ENCODE measurements at regions not wholly inside any gene's neighbourhood (a gene's known extent, or its start where the extent isn't known, plus 50 kb on each side); places are given as distances from the start of the nearest gene placed in this dataset.

GRCh38 chr1:4565801-4566449 is 88.5 kb upstream of the AJAP1 start:
- TF ChIP-seq, protein P1, sequence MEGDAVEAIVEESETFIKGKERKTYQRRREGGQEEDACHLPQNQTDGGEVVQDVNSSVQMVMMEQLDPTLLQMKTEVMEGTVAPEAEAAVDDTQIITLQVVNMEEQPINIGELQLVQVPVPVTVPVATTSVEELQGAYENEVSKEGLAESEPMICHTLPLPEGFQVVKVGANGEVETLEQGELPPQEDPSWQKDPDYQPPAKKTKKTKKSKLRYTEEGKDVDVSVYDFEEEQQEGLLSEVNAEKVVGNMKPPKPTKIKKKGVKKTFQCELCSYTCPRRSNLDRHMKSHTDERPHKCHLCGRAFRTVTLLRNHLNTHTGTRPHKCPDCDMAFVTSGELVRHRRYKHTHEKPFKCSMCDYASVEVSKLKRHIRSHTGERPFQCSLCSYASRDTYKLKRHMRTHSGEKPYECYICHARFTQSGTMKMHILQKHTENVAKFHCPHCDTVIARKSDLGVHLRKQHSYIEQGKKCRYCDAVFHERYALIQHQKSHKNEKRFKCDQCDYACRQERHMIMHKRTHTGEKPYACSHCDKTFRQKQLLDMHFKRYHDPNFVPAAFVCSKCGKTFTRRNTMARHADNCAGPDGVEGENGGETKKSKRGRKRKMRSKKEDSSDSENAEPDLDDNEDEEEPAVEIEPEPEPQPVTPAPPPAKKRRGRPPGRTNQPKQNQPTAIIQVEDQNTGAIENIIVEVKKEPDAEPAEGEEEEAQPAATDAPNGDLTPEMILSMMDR (IDR thresholded peaks at IDR 0.05) = no peak
- TF ChIP-seq POLR2A (IDR thresholded peaks at IDR 0.05) (no peak), EP300 (IDR thresholded peaks at IDR 0.05) (no peak)

Data from tibial nerve (tissue), 4 donors.